ENCODE measurements at regions not wholly inside any gene's neighbourhood (a gene's known extent, or its start where the extent isn't known, plus 50 kb on each side); places are given as distances from the start of the nearest gene placed in this dataset.
"Not testable (repeated sequence)": the region's sequence is repeated elsewhere in the genome, so short reads cannot be mapped to it uniquely, and the experiment has no call there.

DNA sequence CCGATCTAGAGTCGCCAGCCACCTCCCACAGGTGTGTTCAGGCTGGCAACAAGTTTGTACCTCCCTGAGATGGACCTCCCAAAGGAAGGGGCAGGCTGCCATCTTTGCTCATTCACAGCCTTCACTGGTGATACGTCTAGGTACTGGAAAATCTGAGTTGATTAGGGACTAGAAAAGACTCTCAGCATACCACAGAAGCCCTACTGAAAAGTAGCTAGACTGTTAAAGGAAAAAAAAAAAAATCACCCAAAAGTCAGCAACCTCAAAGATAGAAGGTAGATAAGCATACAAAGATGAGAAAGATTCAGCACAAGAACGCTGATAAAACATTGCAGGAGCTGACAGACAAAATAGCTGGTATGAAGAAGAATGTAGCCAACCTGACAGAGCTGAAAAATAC lies 128.6 kb upstream of the WDR75 start:
- no peak for DNase-seq

DNA sequence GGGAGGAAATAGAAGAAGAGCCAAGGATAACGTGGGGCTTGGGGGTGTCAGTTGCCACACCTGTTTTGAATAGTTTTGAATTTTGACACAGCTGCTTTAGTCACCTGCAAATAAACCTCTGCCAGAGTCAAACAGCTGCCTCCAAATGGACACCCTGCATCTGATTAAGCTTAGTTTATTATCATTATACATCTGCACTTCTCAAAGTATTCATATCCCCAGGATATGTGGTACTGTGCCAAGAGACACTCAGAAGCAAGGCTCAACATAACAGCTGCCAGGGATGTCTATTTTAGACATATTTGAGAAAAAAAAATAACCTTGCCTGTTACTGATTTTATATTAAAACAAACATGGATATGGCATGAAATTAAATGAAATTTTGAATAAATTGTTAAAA lies 122.5 kb upstream of the WDR75 start:
- DNase-seq = no peak

DNA sequence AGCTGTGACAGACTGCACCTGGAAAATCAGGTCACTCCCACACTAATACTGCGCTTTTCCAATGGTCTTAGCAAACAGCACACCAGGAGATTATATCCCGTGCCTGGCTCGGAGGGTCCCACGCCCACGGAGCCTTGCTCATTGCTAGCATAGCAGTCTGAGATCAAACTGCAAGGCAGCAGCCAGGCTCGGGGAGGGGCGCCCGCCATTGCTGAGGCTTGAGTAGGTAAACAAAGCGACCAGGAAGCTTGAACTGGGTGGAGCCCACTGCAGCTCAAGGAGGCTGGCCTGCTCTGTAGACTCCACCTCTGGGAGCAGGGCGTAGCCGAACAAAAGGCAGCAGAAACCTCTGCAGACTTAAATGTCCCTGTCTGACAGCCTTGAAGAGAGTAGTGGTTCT lies 121.8 kb upstream of the WDR75 start:
- DNase-seq = not testable (repeated sequence)

DNA sequence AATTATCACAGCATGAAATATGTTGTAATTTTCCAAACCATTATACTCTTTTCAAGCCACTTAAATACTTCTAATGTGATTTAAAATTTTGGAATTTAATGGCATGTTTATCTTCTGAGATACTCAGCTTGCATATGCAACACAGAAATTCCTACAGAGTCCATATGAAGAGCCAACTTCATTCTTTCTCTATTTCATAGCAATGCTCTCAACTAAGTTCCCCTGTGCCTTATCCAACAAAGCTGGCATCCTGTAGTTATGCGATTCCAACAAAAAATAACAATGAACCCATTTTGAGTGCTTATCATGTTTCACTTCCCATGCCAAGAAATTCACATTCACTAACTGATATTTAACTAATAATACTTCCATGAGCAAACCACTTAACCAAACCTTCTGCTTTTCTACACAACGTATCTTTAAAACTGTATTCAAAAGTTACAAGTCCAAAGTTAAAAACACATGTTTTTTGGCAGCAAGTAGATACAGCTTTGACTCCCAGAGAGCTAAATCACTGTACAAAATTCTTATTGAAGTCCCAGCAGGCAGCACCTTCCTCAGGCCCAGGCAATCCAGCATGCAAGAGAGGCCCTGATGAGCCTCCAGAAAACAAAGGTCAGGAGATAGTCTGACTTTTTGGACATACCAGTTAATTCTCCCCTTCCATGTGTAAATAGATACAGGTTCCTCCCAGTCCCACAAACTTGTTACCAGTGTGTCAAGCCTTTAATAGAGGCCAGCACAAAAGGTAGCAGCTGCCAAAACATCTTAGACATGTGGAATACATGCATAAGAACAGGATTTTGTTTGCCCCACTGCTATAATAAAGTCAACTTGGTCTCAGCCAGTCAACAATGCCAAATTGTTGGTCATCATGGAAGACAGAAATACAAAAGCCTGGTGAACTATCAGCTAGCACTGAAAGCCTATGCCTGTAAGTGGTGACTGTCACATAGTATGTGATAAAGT lies 113.1 kb upstream of the WDR75 start:
- no peak for DNase-seq

DNA sequence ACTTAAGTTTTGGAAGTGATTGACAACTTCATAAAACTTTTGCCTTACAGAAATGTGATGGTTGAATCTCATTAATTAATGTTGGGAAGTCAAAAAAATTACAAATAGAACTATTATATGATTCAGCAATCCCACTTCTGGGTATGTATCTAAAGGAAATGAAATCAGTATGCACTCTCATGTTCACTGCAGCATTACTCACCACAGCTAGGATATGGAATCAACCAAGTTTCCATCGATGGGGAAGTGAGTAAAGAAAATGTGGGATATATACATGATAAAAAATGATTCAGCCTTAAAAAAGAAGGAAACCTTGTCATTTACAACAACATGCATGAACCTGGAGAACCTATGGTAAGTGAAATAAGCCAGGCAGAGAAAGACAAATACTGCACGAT lies 112.4 kb upstream of the WDR75 start:
- no peak for DNase-seq

DNA sequence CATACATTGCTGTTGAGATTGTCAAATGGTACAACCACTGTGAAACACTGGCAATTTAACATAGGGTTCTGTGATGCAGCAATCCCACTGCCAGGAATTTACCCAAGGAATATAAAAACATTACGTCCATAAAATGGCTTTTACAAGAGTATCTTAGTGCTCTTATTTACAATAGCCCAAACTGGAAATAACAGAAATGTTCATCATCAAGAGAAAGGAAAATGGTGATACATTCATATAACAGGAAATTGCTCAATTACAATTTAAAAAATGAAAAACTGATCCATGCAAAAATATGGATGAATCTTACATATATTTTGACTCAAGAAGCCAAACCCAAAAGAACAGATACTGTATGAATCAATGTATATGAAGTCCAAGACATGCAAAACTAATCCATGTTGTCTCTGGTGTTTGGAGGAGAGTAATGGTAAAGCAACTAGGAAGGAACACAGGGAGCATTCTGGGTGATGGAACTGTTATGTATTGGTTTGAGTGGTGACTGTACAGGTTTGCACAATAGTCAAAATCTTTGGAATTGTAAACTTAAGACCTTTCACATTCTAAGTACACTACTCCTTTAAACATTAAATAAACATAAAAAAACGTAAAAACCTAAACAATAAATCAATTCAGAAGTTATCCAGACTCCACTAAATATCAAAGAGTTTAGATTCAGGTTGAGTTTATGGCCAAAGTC lies 104.8 kb upstream of the WDR75 start:
- DNase-seq = no peak

DNA sequence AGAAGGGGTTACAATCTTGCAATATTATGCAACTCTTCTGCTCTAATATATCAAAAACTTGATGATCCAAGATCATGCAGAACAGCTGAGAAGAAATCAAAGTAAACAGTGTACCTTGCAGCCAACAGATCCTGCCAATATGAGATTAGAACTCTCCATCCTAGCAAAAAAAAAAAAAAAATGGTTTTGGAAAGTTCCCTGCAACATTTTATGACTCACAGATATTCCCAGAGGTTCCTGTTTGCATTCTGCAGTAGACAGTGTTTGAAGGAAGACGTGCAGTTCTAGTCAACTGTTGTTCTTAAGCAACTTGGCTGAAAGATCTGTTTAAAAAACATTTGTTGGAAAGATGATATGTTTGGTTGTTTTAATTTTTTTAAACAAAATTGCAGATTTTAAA lies 103.6 kb upstream of the WDR75 start:
- DNase-seq = no peak

DNA sequence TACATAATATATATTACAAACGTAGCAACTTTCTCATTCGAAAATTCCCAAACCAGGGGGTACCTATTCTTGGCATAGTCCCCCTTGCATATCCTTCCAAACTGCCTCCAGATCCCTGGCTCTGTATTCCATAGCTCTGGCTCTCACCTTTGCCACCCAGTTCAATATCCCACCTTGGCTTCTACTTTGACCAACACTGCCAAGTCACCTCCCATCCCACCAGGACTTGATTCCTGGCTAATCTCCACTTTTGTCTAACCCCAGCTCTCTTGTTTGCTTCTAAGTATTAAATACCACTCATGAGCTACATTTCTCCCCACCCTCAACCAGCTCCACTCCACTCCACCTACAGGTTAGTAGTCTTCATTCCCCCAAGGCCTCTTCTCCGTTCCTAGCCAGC lies 103.2 kb upstream of the WDR75 start:
- DNase-seq = no peak

DNA sequence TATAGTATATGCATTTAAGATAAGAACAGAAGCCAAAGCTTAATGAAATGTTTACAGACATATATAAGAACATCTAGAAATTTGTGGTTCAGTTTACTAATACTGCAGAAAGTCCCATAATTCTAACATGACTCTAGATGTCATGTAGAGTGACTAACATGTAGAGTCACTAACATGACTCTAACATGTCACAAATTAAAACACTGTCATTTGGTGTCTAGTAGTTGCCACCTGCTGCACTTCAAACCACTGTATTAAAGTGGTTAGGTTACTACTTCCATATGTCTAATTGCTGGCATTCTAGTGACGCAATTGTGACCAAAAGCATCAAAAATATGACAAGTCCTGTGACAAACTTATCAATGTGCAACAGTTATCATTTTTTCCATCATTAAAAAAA lies 100.2 kb upstream of the WDR75 start:
- no peak for DNase-seq

DNA sequence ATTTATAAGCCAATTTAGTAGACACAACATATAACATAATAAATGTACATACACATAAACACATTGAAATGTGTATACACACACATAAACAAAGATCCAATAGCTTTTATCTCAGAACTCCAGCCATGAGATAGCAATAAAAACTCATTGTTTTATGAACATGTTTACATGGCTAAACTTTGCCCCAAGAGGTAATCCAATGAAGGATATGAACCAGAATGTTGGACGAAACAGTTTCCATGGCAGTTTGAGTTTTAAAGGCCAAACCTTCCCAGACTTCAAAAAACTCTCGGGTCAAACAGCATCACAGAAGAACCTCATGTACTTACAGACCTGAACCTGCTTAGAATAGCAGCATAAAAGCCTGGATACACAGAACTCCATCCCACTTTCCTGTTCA lies 97.2 kb upstream of the WDR75 start:
- DNase-seq = no peak

DNA sequence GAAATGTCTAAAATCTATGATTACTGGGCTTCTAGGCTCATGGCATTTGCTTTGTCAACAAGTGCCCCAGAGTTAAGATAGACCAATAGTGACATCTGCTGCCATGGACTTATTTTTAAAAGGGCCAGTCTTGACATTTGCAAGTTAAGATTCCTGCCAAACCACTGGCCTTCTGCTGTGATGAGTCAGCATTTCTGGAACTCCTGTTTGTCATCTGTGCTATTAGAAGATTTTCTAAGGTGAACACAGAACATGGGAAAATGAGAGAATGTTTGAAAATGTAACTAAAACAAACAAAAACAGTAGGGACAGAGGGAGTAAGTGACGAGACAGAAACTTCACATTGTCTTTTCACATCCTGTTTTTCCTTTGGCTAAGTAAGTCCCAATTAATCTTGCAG lies 93.7 kb upstream of the WDR75 start:
- no peak for DNase-seq

DNA sequence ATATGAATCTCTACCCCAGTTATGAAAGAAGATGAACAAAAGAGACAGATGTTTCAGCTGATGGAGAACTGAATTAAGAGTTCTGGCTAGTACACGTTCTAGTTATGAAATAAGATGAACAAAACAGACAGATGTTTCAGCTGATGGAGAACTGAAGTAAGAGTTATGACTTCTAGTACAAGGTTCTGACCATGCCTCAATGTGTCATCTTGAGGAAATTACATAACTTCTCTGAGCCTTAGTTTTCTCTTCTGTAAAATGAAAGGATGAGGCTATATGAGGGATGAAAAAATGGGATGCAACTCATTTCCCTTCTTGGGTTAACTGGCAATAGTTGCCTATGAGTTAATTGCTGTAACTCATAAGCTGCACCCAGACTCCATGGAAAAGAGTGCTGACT lies 92.9 kb upstream of the WDR75 start:
- no peak for DNase-seq

DNA sequence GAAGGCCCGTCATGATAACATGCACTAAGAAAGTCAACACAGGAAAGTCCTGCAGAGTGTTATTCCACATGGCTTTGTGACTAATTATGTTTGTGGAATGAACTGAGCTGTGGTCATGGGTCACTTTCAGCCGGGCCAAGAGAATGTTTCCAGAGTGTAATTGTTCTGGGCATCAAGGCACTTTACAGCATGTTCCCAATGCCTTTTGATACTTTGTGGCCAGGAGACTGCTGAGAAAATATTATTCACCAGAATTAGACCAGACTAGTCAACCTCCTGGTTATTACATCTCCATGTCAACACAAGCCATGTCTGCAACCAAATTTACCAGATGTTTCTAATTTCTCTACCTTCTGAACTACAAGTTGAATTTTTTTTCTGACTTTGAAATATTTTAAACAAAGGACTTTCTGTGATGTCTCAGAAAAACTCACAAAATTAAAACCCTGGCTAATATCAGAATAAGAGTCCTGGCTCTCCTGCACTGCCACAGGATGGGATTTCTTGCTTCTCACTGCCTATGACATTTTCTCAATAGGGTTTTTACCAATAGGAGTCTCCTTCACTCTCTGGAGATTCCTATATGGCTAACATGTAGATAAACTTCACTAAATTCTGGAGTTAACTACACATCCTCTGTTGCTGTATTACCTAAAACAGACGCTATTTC lies 90.6 kb upstream of the WDR75 start:
- no peak for DNase-seq

DNA sequence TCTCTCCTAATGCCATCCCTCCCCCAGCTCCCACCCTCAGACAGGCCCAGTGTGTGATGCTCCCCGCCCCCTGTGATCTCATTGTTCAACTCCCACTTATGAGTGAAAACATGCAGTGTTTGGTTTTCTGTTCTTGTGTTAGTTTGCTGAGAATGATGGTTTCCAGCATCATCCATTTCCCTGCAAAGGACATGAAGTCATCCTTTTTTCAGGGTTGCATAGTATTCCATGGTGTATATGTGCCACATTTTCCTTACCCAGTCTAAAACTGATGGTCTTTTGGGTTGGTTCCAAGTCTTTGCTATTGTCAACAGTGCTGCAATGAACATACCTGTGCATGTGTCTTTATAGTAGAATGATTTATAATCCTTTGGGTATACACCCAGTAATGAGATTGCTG lies 89.3 kb upstream of the WDR75 start:
- not testable (repeated sequence) for DNase-seq

DNA sequence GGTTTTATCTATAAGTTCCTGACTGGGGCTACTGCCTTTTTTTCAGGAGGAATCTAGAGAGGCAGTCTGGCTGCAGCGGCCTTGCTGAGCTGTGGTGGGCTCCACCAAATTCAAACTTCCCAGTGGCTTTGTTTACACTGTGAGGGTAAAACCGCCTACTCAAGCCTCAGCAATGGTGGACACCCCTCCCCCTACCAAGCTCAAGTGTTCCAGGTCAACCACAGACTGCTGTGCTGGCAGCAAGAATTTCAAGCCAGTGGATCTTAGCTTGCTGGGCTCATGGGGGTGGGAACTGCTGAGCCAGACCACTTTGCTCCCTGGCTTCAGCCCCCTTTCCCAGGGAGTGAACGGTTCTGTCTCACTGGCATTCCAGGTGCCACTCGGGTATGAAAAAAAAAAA lies 83.9 kb upstream of the WDR75 start:
- not testable (repeated sequence) for DNase-seq

DNA sequence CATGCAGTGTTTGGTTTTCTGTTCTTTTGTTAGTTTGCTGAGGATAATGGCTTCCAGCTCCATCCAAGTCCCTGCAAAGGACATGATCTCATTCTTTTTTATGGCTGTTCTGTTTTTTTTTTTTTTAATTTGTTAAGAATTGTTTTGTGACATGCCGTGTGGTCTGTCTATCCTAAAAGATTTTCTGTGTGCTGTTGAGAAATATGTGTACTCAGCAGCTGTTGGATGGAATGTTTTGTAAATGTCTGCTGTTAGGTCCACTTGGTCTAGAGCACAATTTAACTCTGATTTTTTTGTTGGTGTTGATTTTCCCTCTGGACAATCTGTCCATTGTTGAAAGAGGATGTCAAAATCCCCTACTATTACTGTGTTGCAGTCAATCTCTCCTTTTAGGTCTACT lies 80.4 kb upstream of the WDR75 start:
- DNase-seq = no peak

DNA sequence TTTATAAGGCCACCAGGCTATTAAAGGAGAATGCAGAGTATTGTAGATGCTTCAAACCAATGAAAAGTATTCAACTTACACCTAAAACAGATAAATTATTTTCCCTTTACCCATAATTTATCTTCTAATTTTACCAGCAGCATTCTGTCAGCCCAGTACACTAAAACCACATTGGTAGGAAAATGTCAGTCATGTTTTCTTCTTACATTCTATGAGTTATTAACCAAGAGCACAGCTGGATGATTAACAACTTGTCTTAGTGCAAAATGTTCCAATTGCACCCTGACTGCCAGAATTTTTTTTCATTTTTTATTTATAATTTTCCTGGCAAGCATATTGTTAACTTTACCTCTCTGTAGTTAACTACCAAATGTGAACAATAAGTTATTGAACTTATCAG lies 79.0 kb upstream of the WDR75 start:
- DNase-seq = no peak

DNA sequence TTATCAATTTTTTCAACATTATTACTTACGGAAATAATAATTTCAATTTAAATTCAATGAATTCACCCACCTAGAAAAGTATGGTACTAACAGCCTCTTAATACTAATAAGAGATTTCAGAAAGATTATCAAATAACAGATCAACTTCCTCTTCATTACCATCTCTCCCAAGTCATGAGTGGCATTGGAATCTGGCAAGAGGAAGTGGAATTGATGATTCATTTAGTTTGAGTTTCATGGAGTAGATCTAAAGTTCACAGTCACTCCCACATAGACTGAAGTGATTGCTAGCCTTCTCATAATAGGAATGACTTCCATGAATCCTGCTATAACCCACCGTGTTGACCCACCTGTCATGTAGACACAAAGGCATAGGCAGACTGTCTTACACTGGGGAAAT lies 77.7 kb upstream of the WDR75 start:
- no peak for DNase-seq

DNA sequence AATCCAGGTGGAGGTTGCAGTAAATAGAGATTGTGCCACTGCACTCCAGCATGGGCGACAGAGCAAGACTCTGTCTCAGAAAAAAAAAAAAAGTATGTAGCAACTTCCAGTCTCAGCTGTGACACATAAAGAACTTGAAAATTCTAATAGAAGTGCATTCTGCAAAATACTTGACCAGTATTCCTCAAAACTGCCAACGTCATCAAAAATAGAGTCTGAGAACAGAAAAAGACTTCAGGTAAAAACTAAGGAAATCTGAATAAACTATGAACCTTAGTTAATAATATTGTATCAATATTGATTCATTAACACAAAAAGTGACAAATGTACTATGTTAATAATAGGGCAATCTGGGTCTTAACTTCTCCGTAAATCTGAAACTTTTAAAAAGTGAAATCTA lies 76.7 kb upstream of the WDR75 start:
- no peak for DNase-seq

DNA sequence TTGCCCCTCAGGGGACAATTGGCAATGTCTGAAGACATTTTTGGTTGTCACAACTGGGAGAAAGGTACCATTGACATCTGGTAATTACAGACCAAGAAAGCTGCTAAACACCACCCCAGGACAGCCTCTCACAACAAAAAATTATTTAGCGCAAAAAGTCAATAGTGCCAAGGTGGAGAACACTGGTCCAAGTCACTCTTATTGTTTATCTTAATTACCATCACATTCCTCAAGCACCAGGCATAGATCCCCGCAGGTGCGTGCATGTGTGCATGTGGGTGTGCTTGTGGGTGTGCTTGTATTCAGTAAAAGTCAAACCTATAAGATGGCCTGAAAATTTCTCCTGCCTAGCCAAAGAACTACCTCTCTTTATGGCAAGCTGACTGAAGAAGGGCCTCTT lies 74.9 kb upstream of the WDR75 start:
- no peak for DNase-seq

DNA sequence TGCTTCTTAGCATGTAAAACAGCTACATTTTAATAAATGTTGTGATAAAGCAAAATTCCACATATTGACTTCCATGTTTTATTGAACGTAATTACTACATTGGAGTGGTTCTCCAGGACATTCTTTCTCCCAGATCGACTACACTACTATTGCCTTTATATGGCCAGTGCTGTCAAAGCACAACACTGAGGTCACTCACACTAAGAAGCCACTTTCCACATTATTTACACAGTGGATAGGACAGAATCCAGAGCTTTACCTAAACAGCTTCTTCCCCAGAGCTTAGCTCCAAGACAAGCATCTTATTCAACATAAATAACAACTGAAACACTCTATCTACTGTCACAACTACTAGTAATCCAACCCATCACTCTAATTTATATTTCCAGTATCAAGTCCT lies 73.9 kb upstream of the WDR75 start:
- DNase-seq = no peak

DNA sequence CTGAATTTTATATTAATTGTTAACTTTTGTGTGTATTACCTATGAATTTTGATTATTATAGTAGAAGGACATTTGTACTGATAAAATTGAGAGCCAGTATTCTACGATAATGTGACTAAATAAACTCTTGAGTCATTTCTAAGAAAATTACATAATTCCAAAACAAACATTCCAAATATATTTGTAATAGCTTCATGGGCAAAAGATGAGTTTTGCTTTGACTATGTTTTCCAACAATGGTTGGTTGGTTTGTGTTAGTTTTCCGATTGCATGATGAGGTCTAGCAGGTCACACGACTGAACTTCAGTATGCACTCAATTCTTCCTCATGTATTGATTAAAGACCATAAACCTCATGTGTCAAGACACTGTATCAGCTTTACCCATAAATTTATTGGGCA lies 71.7 kb upstream of the WDR75 start:
- no peak for DNase-seq

DNA sequence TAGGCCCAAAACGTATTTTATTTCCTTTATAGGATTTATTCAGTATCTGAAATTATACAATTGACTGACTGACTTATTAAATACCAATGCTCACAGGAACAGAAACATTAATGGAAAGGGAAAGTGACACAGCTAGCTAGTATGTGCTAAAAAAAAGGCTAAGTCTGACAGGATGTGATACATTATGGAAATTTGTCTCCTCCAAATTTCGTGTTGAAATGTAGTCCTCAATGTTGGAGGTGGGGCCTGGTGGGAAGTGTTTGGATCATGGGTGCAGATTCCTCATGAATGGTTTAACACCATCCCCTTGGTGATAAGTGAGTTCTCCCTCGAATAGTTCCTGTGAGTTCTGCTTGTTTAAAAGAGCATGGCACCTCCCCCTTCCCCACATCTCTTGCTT lies 70.6 kb upstream of the WDR75 start:
- no peak for DNase-seq

DNA sequence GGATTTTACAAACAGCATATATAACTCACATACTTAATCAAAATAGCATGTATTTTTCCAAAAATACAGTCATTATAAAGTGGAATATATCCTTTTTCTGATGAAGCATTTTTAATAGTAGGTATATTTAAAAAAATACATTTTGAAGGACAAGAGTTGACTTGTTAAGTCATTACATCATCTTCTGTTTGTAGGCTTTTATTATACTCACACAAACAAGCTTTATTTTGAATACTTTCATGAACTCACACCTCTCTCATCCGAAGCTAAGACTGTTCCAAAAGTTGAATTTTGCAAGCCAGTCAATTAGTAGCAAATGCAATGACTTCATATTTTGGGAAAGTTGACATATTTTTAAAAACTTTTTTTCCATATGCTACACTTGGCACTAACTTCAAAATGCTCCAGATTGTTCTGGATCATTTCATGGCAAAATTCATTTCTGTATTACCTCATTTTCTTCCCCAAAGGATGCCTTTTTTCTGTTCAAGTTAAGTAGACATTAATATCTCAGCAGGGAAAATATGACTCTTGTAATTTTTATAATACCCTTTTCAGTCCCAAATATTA lies 68.5 kb upstream of the WDR75 start:
- no peak for DNase-seq

All from CD4-positive, alpha-beta T cell treated with Interferon gamma for 1 hour (primary cell).